Stimulated activated CD8-positive, alpha-beta memory T cell treated with anti-CD3 and anti-CD28 coated beads, Interleukin-2, amount 100 ng/mL, for 48 hours (primary cell): ENCODE measurements at regions not wholly inside any gene's neighbourhood (a gene's known extent, or its start where the extent isn't known, plus 50 kb on each side); places are given as distances from the start of the nearest gene placed in this dataset.

Experiments used
- DNase-seq, 2 donors: peaks; one replicate each; pipeline ENCODE4 v3.0.0-alpha.2; 2020; ENCODE audit warnings: low read depth in 2 of 2

- DNase-seq: no peak
Observed at GRCh38 chr9:121550041-121550440, 50.4 kb upstream of the GGTA1 start.

- DNase-seq: peak; percentile 62 to 70
Observed at GRCh38 chr9:121550569-121551512, 51.2 kb upstream of the GGTA1 start.

GRCh38 chr9:121551985-121552753 lies 52.5 kb upstream of the GGTA1 start:
- DNase-seq: no peak

GRCh38 chr9:121556082-121556481 lies 56.4 kb upstream of the GGTA1 start:
- DNase-seq: no peak

GRCh38 chr9:121556580-121556979 lies 56.9 kb upstream of the GGTA1 start:
- DNase-seq: no peak

GRCh38 chr9:121557581-121558447 lies 58.2 kb upstream of the GGTA1 start:
- no peak for DNase-seq

GRCh38 chr9:121558473-121558872 lies 58.8 kb upstream of the GGTA1 start:
- no peak for DNase-seq

GRCh38 chr9:121559183-121559582 lies 59.5 kb upstream of the GGTA1 start:
- no peak for DNase-seq

GRCh38 chr9:121560921-121561320 lies 61.3 kb upstream of the GGTA1 start:
- DNase-seq: no peak

- DNase-seq: no peak
Observed at GRCh38 chr9:121561385-121562222, 62.0 kb upstream of the GGTA1 start.

- DNase-seq: no peak
Observed at GRCh38 chr9:121562301-121562700, 62.7 kb upstream of the GGTA1 start.

GRCh38 chr9:121563425-121563824 lies 63.8 kb upstream of the GGTA1 start:
- DNase-seq: no peak

- DNase-seq: no peak
Observed at GRCh38 chr9:121563881-121564460, 64.3 kb upstream of the GGTA1 start.

- DNase-seq: no peak
Observed at GRCh38 chr9:121564504-121565260, 65.0 kb upstream of the GGTA1 start.

GRCh38 chr9:121566481-121567465 lies 67.1 kb upstream of the GGTA1 start:
- no peak for DNase-seq

GRCh38 chr9:121567500-121568342 lies 68.1 kb upstream of the GGTA1 start:
- no peak for DNase-seq
